Body of pancreas (tissue), 4 donors: ENCODE measurements at regions not wholly inside any gene's neighbourhood (a gene's known extent, or its start where the extent isn't known, plus 50 kb on each side); places are given as distances from the start of the nearest gene placed in this dataset.

Experiments
- CTCF ChIP-seq, 7 experiments: fragments of 450-650 bp in 4 of 7; fragments of 200-600 bp in 3 of 7; sonication (generic) in 3 of 7; IDR thresholded peaks; one replicate each; pipeline ENCODE4 v1.5.1; 2016 to 2019; ENCODE audit warnings: antibody characterized with exemption in 7 of 7
- POLR2A ChIP-seq, 3 donors: fragments of 450-650 bp; IDR thresholded peaks; one replicate each; pipeline ENCODE4 v1.6.1; 2016; ENCODE audit warnings: antibody characterized with exemption in 3 of 3, mild to moderate bottlenecking in 2 of 3

DNA sequence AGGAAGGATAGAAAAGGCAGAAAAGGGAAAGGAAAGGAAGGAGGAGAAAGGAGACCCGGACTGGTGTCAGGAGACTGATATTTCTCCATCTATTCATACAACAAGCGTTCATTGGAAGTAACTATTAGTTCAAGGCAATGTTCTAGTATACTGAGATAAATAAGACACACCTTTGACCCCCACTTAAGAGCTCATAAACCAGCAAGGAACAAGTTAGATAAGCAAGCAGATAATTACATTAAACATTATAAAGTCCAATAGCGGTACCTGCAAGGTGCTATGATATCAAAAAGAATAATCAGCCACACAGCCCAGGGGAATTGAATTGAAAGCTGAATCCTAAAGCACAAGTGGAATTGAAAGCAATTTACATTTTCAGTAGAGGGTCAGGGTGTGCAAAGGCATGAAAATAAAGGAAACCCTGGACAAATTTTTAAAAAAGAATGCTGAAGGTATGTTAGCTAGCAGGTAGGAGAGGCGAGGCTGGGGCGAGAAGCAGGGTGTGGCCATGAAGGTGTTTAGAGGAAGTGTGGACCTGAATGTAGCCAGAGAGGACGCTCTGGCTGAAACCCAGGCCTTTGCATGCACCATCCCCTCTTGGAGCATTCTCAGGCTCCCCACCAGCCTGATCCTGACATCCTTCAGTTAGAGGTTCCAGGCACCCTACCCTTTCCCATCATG lies 200.0 kb downstream of the SETD4 start:
- TF ChIP-seq CTCF (IDR thresholded peaks at IDR 0.05) (no peak), POLR2A (IDR thresholded peaks at IDR 0.05) (no peak)
